GM10847 (cell line): ENCODE measurements at regions not wholly inside any gene's neighbourhood (a gene's known extent, or its start where the extent isn't known, plus 50 kb on each side); places are given as distances from the start of the nearest gene placed in this dataset.

Source experiments
- POLR2A ChIP-seq: IDR thresholded peaks from 2 replicates; pipeline ENCODE4 v1.6.1; 2011; ENCODE audit not compliant: insufficient read length; ENCODE audit errors: extremely low read depth

GRCh38 chr1:24993871-24994580 lies 64.0 kb upstream of the RUNX3 start:
- TF ChIP-seq POLR2A: no peak

DNA sequence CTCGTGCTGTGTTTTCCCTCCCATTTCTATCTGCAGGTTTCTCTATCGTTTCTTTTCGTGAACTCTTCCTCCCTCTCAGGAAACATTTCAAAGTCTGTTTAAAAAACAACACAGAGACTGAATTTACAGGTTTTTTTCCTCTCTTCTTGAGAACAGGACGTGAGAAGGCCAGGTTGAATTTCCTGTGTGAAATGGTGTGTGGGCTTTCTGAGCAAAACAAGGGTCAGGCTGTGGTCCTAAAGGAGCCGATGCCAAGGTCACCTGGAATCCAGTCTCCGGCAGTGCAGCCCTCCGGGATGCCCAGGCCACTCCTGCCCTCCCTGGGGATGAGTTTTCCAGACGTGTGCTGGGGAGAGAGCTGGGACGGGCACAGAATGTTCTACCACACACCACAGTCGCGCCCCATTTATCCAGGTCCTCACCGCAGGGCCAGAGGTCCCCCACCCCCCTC lies 62.7 kb upstream of the RUNX3 start:
- TF ChIP-seq POLR2A: no peak

DNA sequence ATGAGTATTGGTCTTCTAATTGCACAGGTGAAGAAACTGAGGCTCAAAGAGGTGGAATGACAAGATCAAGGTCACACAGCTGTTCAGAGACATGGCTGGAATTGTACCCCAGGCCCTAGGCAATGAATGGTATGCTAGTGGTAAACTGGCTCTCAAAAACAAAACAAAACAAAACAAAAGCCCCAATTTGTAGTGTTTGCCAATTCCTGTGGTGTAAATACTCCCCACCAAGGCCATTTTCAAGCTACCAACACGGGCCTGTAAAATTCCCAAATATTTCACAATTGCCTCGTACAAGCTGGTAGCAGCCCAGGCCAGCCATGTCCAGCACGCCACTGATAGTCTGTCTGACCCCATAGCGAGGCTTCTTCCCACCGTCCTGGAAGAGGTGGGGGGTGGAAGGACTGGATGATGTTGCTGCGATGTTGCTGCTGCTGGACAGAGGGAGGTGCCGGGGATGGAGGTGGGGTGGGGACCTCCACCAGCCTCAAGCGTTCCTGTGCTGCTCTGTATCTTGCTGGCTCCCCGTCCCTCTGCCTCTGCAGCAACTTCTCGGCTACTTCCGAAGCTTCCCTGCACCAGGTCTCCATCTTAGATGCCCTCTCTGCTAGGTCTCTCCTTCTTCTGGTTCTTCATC lies 62.2 kb upstream of the RUNX3 start:
- TF ChIP-seq POLR2A: no peak

DNA sequence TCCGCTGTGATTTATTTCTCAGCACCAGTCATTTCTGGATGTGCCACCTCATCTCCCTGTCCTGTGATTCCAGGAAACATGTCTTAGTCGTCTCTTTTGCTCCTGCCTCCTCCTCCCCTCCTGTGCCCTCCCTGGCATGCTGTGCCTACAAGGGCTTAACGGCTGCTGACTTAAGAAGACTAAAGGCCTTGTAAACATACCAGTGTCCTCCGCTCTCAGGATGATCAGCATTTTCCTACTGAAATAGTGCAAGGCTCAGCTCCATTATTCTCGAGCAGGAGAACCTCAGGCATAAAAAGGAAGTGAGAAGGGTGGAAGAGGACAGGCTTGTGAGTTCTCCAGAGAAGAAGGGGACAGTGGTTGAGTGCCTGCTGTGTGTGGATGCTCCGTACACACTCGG lies 61.6 kb upstream of the RUNX3 start:
- no peak for TF ChIP-seq POLR2A

- no peak for TF ChIP-seq POLR2A
Observed at GRCh38 chr1:24990779-24991641, 60.9 kb upstream of the RUNX3 start.

GRCh38 chr1:24990136-24990535 lies 60.1 kb upstream of the RUNX3 start:
- TF ChIP-seq POLR2A: no peak

DNA sequence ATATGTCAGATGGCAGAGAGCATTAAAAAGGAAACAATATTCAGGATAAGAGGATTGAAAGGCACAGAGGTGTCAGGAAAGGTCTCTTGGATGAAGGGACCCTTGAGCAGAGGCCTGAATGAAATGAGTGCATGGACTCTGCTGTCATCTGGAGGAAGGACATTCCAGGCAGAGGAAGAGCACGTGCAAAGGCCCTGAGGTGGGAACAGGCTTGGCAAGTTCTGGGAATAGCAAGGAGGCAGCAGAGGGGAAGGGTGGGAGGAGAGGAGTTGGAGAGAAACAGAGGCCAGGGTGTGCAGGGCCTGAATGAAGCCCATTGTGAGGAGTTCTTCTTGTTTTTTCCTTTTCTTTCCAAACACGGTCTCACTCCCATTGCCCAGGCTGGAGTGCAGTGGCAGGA lies 59.0 kb upstream of the RUNX3 start:
- no peak for TF ChIP-seq POLR2A

DNA sequence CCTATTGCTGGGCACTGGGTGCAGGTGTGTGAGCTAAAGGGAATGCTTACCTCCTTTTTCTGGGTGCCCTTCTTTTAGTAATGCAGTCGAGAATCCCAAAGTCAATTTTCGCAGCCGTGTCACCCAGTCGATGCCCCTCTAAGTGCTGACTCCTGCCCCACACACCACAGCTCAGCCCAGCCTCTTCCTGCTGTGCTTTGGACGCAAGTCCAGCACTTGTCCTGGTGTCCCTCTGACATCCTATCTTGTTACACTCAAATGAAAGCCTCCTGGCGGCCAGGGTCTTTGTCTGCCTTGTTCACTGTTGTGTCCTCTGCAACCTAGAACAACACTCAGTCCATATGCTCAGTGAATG lies 58.5 kb upstream of the RUNX3 start:
- no peak for TF ChIP-seq POLR2A

DNA sequence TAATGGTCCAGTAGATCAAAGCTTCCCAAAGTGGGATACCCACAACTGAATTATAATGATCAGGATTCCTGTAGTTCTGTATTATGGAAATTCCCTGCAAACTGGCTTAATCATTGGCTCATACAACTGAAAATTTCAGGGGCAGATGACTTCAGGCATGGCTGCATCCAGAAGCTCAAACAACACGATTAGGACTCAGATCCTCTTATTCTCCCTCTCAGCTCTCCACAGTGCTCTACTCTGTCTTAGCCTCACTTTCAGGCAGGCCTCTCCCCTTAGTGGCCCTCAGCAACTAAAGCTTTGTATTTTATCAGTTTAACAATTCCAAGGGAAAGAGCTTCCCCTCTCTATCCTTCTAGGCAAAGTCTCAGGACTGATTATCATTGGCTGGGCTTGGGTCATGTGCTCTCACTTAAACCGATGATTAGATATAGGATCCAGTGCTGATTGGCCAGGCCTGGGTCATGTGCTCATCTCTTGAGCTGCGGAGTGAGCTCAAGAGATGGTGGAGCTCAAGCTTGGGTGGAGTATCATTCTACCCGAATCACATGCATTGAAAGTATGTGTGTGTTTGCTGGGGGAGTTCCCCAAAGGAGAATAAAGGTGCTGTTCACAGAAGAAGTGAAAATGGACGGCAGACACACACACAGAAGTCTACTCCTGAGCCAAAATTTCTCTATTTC lies 57.9 kb upstream of the RUNX3 start:
- TF ChIP-seq POLR2A: no peak

DNA sequence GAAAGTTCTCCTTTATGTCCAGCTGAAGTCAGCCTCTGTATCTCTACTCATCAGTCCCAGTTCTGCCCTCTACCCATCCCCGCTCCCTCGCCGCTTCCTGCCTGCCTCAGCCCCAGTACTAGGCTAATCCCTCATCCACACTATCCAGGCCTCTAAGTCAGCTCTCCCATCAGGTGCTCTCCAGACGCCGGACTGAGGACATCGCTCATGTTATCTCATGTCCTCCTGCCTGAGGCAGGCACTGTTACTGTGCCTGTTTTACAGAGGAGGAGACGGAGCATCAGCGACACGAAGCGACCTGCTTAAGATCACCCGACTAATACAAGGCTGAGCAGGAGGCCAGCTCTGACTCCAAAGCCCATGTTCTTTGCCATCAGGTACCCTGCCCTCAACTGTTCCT lies 57.3 kb upstream of the RUNX3 start:
- TF ChIP-seq POLR2A: no peak

GRCh38 chr1:24986372-24986965 lies 56.4 kb upstream of the RUNX3 start:
- TF ChIP-seq POLR2A: no peak

GRCh38 chr1:24985737-24986136 lies 55.7 kb upstream of the RUNX3 start:
- TF ChIP-seq POLR2A: no peak

DNA sequence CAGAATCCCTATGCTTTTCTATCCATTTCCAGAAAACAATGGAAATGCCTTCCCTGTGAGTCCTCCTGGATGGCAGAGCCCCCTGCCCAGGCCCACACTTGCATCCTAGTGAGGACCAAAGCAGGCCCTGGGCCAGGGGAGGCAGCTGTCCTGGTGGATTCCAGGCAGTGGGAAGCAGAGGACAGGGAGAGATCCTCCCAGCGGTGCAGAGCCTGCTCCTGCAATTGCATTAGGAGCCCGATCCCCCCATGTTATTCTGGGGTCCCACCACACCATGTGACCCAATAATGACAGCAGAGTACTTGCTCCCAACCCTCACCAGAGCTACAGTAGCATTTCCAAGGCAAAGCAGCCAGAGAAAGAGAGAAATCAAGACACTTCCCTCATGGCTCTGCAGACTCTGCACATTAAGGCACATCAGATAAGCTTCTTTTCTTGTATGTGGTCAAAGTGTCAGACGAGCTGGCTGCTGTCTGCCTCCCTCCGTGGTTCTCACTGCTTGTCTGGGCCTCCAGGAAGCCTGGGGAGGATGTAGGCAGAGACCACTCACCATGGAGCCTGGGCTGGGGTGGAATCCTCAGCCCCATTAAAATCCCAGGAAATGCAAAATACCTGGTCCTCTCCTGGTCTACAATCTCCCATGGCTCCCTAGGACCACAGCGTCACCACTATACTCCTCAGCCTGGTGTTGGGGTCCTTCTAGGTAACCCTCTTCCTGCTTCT lies 54.9 kb upstream of the RUNX3 start:
- TF ChIP-seq POLR2A: no peak

DNA sequence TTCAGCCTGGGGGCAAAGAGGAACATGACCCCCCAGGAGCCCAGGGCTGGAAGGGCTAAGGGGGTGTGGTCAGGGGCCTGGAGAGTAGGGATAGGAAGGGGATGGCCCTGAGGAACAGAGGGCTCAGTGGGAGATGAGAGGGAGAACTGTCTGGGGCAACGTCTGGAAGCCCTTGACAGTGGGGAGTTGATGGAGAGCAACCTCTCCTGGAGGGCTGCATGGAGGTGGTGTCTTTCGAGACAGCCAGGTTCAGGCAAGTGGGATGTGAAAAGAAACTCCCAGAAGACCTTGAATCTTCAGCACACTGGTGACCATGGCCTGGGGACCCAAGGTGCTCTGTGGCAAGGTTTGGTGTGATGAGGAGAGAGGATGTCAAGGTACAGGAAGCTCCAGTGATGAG lies 54.2 kb upstream of the RUNX3 start:
- no peak for TF ChIP-seq POLR2A
